ENCODE measurements at regions not wholly inside any gene's neighbourhood (a gene's known extent, or its start where the extent isn't known, plus 50 kb on each side); places are given as distances from the start of the nearest gene placed in this dataset.
A peak's percentile ranks its signal among the peaks of the same experiment; 100 is the strongest.

DNA sequence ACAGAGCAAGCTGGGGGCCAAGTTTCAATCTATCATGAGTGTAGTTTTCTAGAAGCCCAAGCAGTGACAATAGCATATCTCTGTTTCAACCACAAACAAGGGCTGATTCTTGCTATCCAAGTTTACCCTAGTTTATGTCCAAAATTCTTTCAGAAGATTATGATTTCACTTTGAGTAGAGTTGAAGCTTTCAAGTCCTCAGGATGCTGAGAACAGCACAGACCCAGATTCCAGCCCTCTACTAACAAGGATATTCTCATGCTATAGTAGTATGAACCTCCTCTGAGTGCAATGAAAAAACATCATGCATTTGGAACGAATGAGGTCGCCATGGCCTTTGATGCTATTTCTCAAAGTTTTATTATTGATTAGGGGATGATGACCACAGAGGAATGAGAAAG is 344.1 kb upstream of the NPVF start:
- no peak for DNase-seq (ENCODE audit: extremely low spot score)
- peaks cover 0 to 4% (median 0%) of the 10 kb centered on the region in 4 donors for H3K4me1 ChIP-seq
- H3K9me3 ChIP-seq, result no peaks in the 10 kb centered on the region
- H3K27me3 ChIP-seq, result no peaks in the 10 kb centered on the region
- intact Hi-C loops (cut with DNase I), result no loop called here
- no peak overlapping the region for H3K4me3 ChIP-seq
- no peaks in the 10 kb centered on the region for H3K36me3 ChIP-seq
- 81% methylated on average over 2 of the region's 2 CpGs for WGBS
- TF ChIP-seq POLR2A (IDR thresholded peaks at IDR 0.05; ENCODE audit: low read depth) (no peak), POLR2AphosphoS5 (IDR thresholded peaks at IDR 0.05) (no peak), EP300 (IDR thresholded peaks at IDR 0.05) (no peak), CTCF (IDR thresholded peaks at IDR 0.05) (no peak)
- no peak overlapping the region for H3K27ac ChIP-seq (replicated peaks in 1 of 4)

GRCh38 chr7:25574828-25575227 is 346.5 kb upstream of the NPVF start:
- Histone ChIP-seq H3K4me1 (peaks cover 0 to 4% (median 0%) of the 10 kb centered on the region in 4 donors), H3K9me3 (no peaks in the 10 kb centered on the region), H3K4me3 (no peak overlapping the region), H3K27me3 (no peaks in the 10 kb centered on the region), H3K27ac (replicated peaks in 1 of 4) (no peak overlapping the region), H3K36me3 (no peaks in the 10 kb centered on the region)
- no peak for DNase-seq (ENCODE audit: extremely low spot score)
- no peak for TF ChIP-seq CTCF (IDR thresholded peaks at IDR 0.05)
- no peak for TF ChIP-seq POLR2AphosphoS5 (IDR thresholded peaks at IDR 0.05)
- TF ChIP-seq EP300 (IDR thresholded peaks at IDR 0.05), result no peak
- no peak for TF ChIP-seq POLR2A (IDR thresholded peaks at IDR 0.05; ENCODE audit: low read depth)
- intact Hi-C loops (cut with DNase I), result no loop called here

DNA sequence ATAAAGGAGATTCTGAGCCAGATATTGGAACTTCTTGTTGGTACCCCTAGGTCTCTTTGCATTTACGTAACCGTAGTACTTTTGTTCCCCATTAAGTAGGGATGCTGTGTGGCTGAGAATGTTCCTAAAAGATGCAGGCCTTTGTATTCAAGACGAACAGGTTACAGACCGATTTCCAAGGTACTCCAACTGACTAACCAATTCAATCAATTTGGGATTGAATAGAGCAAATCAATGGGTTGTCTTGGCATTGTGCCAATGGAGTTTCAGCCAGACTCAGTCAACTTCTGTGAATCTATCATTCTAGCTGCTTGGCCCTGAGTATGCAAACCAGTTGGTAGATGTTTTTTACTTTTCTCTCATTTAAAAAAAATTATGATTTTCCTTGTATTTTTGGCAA is 347.3 kb upstream of the NPVF start:
- H3K27me3 ChIP-seq, result no peaks in the 10 kb centered on the region
- 93% methylated on average over 4 of the region's 4 CpGs for whole genome bisulfite sequencing
- H3K4me1 ChIP-seq, result peaks cover 0 to 4% (median 0%) of the 10 kb centered on the region in 4 donors
- H3K9me3 ChIP-seq, result no peaks in the 10 kb centered on the region
- no peak for TF ChIP-seq EP300 (IDR thresholded peaks at IDR 0.05)
- no peak for TF ChIP-seq POLR2A (IDR thresholded peaks at IDR 0.05; ENCODE audit: low read depth)
- no peak for TF ChIP-seq POLR2AphosphoS5 (IDR thresholded peaks at IDR 0.05)
- no peak for TF ChIP-seq CTCF (IDR thresholded peaks at IDR 0.05)
- no peak overlapping the region for H3K4me3 ChIP-seq
- no peaks in the 10 kb centered on the region for H3K36me3 ChIP-seq
- no peak overlapping the region for H3K27ac ChIP-seq (replicated peaks in 1 of 4)
- no peak for DNase-seq (ENCODE audit: extremely low spot score)
- intact Hi-C loops (cut with DNase I), result no loop called here

DNA sequence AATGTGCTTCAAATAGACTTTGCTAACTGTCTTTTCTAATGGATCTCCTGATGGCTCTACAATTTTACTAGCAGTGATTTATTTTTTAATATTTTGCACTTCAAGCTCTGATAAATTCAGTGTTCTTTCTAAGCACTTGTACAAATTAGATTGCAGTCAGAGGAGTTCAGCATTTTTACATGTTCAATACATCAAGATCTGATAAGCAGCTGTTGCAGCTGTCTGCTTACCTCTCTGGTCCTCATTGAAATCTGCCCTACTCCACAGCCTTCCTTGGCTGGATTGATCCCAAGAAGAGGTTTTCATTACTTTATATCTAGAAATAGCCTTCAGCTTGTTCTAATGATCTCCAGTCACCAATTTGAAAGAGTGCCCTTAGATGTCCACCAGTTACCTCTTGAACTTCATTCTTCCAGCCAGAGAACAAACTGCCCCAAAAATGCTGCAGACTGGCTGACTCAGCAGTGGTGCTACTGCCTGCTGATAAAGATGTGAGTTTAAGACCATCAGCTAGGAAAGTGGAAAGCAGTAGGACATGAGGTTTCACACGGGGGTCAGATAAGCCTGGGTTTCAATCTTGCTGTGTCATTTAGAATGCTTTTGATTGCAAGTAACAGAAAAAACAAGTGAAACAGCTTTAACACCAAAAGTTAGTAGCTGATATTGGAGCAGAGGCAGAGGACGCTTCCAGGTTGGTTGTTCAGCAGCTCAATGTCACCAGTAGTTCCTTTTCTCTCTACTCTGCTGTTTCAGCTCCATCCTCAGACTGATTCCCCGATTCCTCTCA is 350.9 kb upstream of the NPVF start:
- intact Hi-C loops (cut with DNase I), result no loop called here

More for the DNA sequence above, 350.9 kb upstream of the NPVF start:
- no peak overlapping the region for H3K4me3 ChIP-seq
- H3K27ac ChIP-seq (replicated peaks in 1 of 4), result no peak overlapping the region
- no peaks in the 10 kb centered on the region for H3K36me3 ChIP-seq
- no peaks in the 10 kb centered on the region for H3K9me3 ChIP-seq
- WGBS, result 61% methylated on average over 3 of the region's 3 CpGs
- H3K27me3 ChIP-seq, result no peaks in the 10 kb centered on the region
- H3K4me1 ChIP-seq, result peaks cover 0 to 4% (median 0%) of the 10 kb centered on the region in 4 donors
- TF ChIP-seq POLR2AphosphoS5 (IDR thresholded peaks at IDR 0.05), result no peak
- no peak for TF ChIP-seq EP300 (IDR thresholded peaks at IDR 0.05)
- TF ChIP-seq CTCF (IDR thresholded peaks at IDR 0.05), result no peak
- no peak for TF ChIP-seq POLR2A (IDR thresholded peaks at IDR 0.05; ENCODE audit: low read depth)
- peak; percentile 64 for DNase-seq (ENCODE audit: extremely low spot score)
